ENCODE measurements at regions not wholly inside any gene's neighbourhood (a gene's known extent, or its start where the extent isn't known, plus 50 kb on each side); places are given as distances from the start of the nearest gene placed in this dataset.
"Not testable (repeated sequence)": the region's sequence is repeated elsewhere in the genome, so short reads cannot be mapped to it uniquely, and the experiment has no call there.

- CTCF ChIA-PET: no interaction called here
- POLR2A ChIA-PET: no interaction called here
These were observed 134.2 kb upstream of the ALCAM start for GRCh38 chr3:105232553-105232952.

- ChIA-PET CTCF (no interaction called here), POLR2A (no interaction called here)
These were observed 133.7 kb upstream of the ALCAM start for GRCh38 chr3:105233010-105233409.

GRCh38 chr3:105235221-105235620, 131.5 kb upstream of the ALCAM start:
- ChIA-PET CTCF (no interaction called here), POLR2A (no interaction called here)

- CTCF ChIA-PET: no interaction called here
- POLR2A ChIA-PET: no interaction called here
These were observed 130.9 kb upstream of the ALCAM start for GRCh38 chr3:105235785-105236184.

- ChIA-PET CTCF (no interaction called here), POLR2A (no interaction called here)
These were observed 128.3 kb upstream of the ALCAM start for GRCh38 chr3:105238367-105238766.

- ChIA-PET CTCF (no interaction called here), POLR2A (no interaction called here)
These were observed 123.6 kb upstream of the ALCAM start for GRCh38 chr3:105243076-105243475.

- ChIA-PET CTCF (no interaction called here), POLR2A (no interaction called here)
These were observed 120.2 kb upstream of the ALCAM start for GRCh38 chr3:105246536-105246935.

- ChIA-PET POLR2A (no interaction called here), CTCF (no interaction called here)
These were observed 113.5 kb upstream of the ALCAM start for GRCh38 chr3:105253225-105253624.

GRCh38 chr3:105254154-105254553, 112.6 kb upstream of the ALCAM start:
- ChIA-PET POLR2A (no interaction called here), CTCF (no interaction called here)

- POLR2A ChIA-PET: no interaction called here
- CTCF ChIA-PET: no interaction called here
These were observed 111.4 kb upstream of the ALCAM start for GRCh38 chr3:105255350-105255749.

GRCh38 chr3:105259496-105259895, 107.2 kb upstream of the ALCAM start:
- ChIA-PET POLR2A (no interaction called here), CTCF (no interaction called here)

- POLR2A ChIA-PET: no interaction called here
- CTCF ChIA-PET: no interaction called here
These were observed 106.3 kb upstream of the ALCAM start for GRCh38 chr3:105260385-105260784.

- POLR2A ChIA-PET: no interaction called here
These were observed 92.2 kb upstream of the ALCAM start for GRCh38 chr3:105274536-105274935.

GRCh38 chr3:105274958-105275357, 91.8 kb upstream of the ALCAM start:
- CTCF ChIA-PET: no interaction called here
- POLR2A ChIA-PET: no interaction called here

More at GRCh38 chr3:105274536-105274935, 92.2 kb upstream of the ALCAM start:
- CTCF ChIA-PET: no interaction called here

- CTCF ChIA-PET: no interaction called here
- POLR2A ChIA-PET: no interaction called here
These were observed 89.1 kb upstream of the ALCAM start for GRCh38 chr3:105277656-105278055.

GRCh38 chr3:105278688-105279087, 88.0 kb upstream of the ALCAM start:
- CTCF ChIA-PET: no interaction called here

GRCh38 chr3:105281989-105282388, 84.7 kb upstream of the ALCAM start:
- POLR2A ChIA-PET: no interaction called here
- CTCF ChIA-PET: no interaction called here

More at GRCh38 chr3:105278688-105279087, 88.0 kb upstream of the ALCAM start:
- POLR2A ChIA-PET: no interaction called here

GRCh38 chr3:105284876-105285275, 81.8 kb upstream of the ALCAM start:
- CTCF ChIA-PET: no interaction called here
- POLR2A ChIA-PET: no interaction called here

GRCh38 chr3:105285653-105286241, 81.0 kb upstream of the ALCAM start:
- CTCF ChIA-PET: no interaction called here
- POLR2A ChIA-PET: no interaction called here

- POLR2A ChIA-PET: no interaction called here
- CTCF ChIA-PET: interaction anchor here (1.4 kb wide), 1 partner anchor 25 kb away, joined by 3 read pairs; no protein-coding TSS in a partner anchor
These were observed 73.3 kb upstream of the ALCAM start for GRCh38 chr3:105293441-105293840.

- POLR2A ChIA-PET, CTCF ChIA-PET: not testable (repeated sequence)
These were observed 70.4 kb upstream of the ALCAM start for GRCh38 chr3:105296182-105296822.

- POLR2A ChIA-PET: no interaction called here
- CTCF ChIA-PET: no interaction called here
These were observed 62.2 kb upstream of the ALCAM start for GRCh38 chr3:105304487-105304886.

All from activated CD8-positive, alpha-beta memory T cell treated with anti-CD3 and anti-CD28 coated beads for 36 hours (primary cell).